ENCODE measurements at regions not wholly inside any gene's neighbourhood (a gene's known extent, or its start where the extent isn't known, plus 50 kb on each side); places are given as distances from the start of the nearest gene placed in this dataset.

DNA sequence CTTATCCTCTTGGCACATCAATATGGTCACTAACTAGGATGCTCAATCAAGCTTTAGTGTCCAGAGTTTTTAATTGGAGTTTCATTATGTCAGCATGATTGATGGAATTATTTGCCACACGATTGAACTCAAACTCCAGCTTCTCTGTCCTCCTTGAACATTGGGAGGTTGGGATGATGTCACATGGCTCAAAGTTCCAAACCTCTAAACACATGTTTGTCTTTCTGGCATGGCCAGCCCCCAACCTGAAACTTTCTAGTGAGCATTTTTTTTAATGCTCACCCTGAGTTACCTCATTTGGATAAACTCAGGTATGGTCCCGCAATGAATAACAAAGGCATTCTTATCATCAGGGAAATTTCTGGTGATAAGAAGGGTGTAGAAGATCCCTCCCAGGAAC lies 86.0 kb downstream of the RHOU start:
- intact Hi-C loops (cut with micrococcal nuclease): no loop called here
- DNase-seq: no peak
- H3K4me2 ChIP-seq (replicated peaks; ENCODE audit: extremely low read depth, low read length, poor library complexity, severe bottlenecking): no peak overlapping the region
- no peak overlapping the region for H3K4me3 ChIP-seq (replicated peaks in 1 of 3; ENCODE audit: low read depth in 2 of 3, low read length in 3 of 3)
- H4K20me1 ChIP-seq (ENCODE audit: insufficient read depth, low read length): no peaks in the 10 kb centered on the region
- peaks cover 0 to 1% (median 0%) of the 10 kb centered on the region in 3 donors for H3K27me3 Mint-ChIP-seq (ENCODE audit: low read depth in 3 of 3)
- no peaks in the 10 kb centered on the region for H3K27me3 ChIP-seq (ENCODE audit: control insufficient read depth in 2 of 2, insufficient read depth in 2 of 2, low read length in 2 of 2)
- H3K27ac Mint-ChIP-seq: no peak overlapping the region
- H2AFZ ChIP-seq (ENCODE audit: insufficient read depth, low read depth, low read length, poor library complexity, severe bottlenecking): no peak overlapping the region
- no peak overlapping the region for H3K4me3 Mint-ChIP-seq
- peaks cover 5% of the 10 kb centered on the region in 2 donors for H3K4me1 ChIP-seq (ENCODE audit: control insufficient read depth in 1 of 2, insufficient read depth in 2 of 2, low read length in 2 of 2)
- H3K36me3 ChIP-seq (replicated peaks in 1 of 2; ENCODE audit: control insufficient read depth in 1 of 2, insufficient read depth in 2 of 2, low read length in 2 of 2): no peaks in the 10 kb centered on the region
- H3K79me2 ChIP-seq (ENCODE audit: insufficient read depth, low read length): no peaks in the 10 kb centered on the region
- H3K36me3 Mint-ChIP-seq: peaks cover 0 to 2% of the 10 kb centered on the region in 2 donors
- H3K9me3 ChIP-seq (replicated peaks in 1 of 2; ENCODE audit: control insufficient read depth in 1 of 2, insufficient read depth in 1 of 2, low read length in 2 of 2): peaks cover 0 to 3% of the 10 kb centered on the region in 2 donors
- peaks cover 3 to 8% (median 5%) of the 10 kb centered on the region in 7 donors for H3K9me3 Mint-ChIP-seq
- TF ChIP-seq, protein P1, sequence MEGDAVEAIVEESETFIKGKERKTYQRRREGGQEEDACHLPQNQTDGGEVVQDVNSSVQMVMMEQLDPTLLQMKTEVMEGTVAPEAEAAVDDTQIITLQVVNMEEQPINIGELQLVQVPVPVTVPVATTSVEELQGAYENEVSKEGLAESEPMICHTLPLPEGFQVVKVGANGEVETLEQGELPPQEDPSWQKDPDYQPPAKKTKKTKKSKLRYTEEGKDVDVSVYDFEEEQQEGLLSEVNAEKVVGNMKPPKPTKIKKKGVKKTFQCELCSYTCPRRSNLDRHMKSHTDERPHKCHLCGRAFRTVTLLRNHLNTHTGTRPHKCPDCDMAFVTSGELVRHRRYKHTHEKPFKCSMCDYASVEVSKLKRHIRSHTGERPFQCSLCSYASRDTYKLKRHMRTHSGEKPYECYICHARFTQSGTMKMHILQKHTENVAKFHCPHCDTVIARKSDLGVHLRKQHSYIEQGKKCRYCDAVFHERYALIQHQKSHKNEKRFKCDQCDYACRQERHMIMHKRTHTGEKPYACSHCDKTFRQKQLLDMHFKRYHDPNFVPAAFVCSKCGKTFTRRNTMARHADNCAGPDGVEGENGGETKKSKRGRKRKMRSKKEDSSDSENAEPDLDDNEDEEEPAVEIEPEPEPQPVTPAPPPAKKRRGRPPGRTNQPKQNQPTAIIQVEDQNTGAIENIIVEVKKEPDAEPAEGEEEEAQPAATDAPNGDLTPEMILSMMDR (IDR thresholded peaks at IDR 0.05): no peak
- H3K27ac ChIP-seq (ENCODE audit: low read depth in 1 of 2, low read length in 2 of 2): no peak overlapping the region
- H3K4me1 Mint-ChIP-seq: peaks cover 9% of the 10 kb centered on the region
- WGBS (ENCODE audit: insufficient coverage): no CpG with 5 or more reads among the region's 2 CpGs
- H3K9ac ChIP-seq (ENCODE audit: insufficient read depth, low read length, poor library complexity, severe bottlenecking): no peak overlapping the region

DNA sequence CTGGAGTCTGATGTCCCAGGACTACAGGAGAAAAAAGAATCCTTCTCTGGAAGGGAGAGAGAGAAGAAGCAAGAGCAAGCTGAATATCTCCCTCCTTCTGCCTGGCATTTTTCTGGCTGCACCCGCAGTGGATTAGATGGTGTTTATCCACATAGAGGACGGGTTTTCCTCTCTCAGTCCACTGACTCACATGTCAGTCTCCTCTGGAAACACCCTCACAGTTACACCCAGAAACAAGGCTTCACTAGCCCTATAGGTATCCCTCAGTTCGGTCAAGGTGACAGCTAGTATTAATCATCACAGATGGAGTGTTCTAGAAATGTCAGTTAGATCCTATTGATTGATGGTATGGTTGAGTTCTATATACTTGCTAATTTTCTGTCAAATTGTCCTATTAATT lies 87.9 kb downstream of the RHOU start:
- Histone ChIP-seq H3K79me2 (ENCODE audit: insufficient read depth, low read length) (no peaks in the 10 kb centered on the region), H3K27me3 (ENCODE audit: control insufficient read depth in 2 of 2, insufficient read depth in 2 of 2, low read length in 2 of 2) (no peaks in the 10 kb centered on the region), H4K20me1 (ENCODE audit: insufficient read depth, low read length) (no peaks in the 10 kb centered on the region), H3K4me1 (ENCODE audit: control insufficient read depth in 1 of 2, insufficient read depth in 2 of 2, low read length in 2 of 2) (peaks cover 23 to 24% of the 10 kb centered on the region in 2 donors), H3K36me3 (replicated peaks in 1 of 2; ENCODE audit: control insufficient read depth in 1 of 2, insufficient read depth in 2 of 2, low read length in 2 of 2) (no peaks in the 10 kb centered on the region), H2AFZ (ENCODE audit: insufficient read depth, low read depth, low read length, poor library complexity, severe bottlenecking) (no peak overlapping the region), H3K9ac (ENCODE audit: insufficient read depth, low read length, poor library complexity, severe bottlenecking) (no peak overlapping the region), H3K9me3 (replicated peaks in 1 of 2; ENCODE audit: control insufficient read depth in 1 of 2, insufficient read depth in 1 of 2, low read length in 2 of 2) (peaks cover 0 to 3% of the 10 kb centered on the region in 2 donors), H3K27ac (ENCODE audit: low read depth in 1 of 2, low read length in 2 of 2) (no peak overlapping the region), H3K4me3 (replicated peaks in 1 of 3; ENCODE audit: low read depth in 2 of 3, low read length in 3 of 3) (no peak overlapping the region), H3K4me2 (replicated peaks; ENCODE audit: extremely low read depth, low read length, poor library complexity, severe bottlenecking) (no peak overlapping the region)
- H3K27me3 Mint-ChIP-seq (ENCODE audit: low read depth in 3 of 3): peaks cover 0 to 1% (median 0%) of the 10 kb centered on the region in 3 donors
- no peak overlapping the region for H3K4me3 Mint-ChIP-seq
- peaks cover 3 to 8% (median 4%) of the 10 kb centered on the region in 7 donors for H3K9me3 Mint-ChIP-seq
- H3K4me1 Mint-ChIP-seq: peaks cover 25% of the 10 kb centered on the region
- intact Hi-C loops (cut with micrococcal nuclease): no loop called here
- TF ChIP-seq, protein P1 (IDR thresholded peaks at IDR 0.05): no peak
- no CpG with 5 or more reads among the region's 3 CpGs for WGBS (ENCODE audit: insufficient coverage)
- peaks cover 0 to 2% of the 10 kb centered on the region in 2 donors for H3K36me3 Mint-ChIP-seq
- peak in 1 of 3 donors; percentile 21 for DNase-seq
- H3K27ac Mint-ChIP-seq: no peak overlapping the region

Measured in CD14-positive monocyte (primary cell).